Ishikawa (cell line): ENCODE measurements at regions not wholly inside any gene's neighbourhood (a gene's known extent, or its start where the extent isn't known, plus 50 kb on each side); places are given as distances from the start of the nearest gene placed in this dataset.

Source experiments
- CEBPB ChIP-seq: IDR thresholded peaks from 2 replicates; pipeline ENCODE4 v1.6.1; 2012
- EGR1 ChIP-seq: IDR thresholded peaks from 2 replicates; pipeline ENCODE4 v1.6.1; 2012
- EP300 ChIP-seq: IDR thresholded peaks from 2 replicates; pipeline ENCODE4 v1.6.1; 2012; ENCODE audit warnings: borderline replicate concordance
- MAX ChIP-seq: IDR thresholded peaks from 2 replicates; pipeline ENCODE4 v1.6.1; 2012
- RAD21 ChIP-seq: IDR thresholded peaks from 2 replicates; pipeline ENCODE4 v1.6.1; 2012; ENCODE audit warnings: low read depth
- TEAD4 ChIP-seq: IDR thresholded peaks from 2 replicates; pipeline ENCODE4 v1.6.1; 2012
- USF1 ChIP-seq: IDR thresholded peaks from 2 replicates; pipeline ENCODE4 v1.6.1; 2012
- YY1 ChIP-seq: IDR thresholded peaks from 2 replicates; pipeline ENCODE4 v1.6.1; 2012; ENCODE audit warnings: low read depth

GRCh38 chr1:87719658-87720057 lies 391.0 kb downstream of the LMO4 start:
- TF ChIP-seq MAX (no peak), YY1 (no peak), USF1 (no peak), EGR1 (no peak), EP300 (no peak), RAD21 (no peak), CEBPB (no peak), TEAD4 (no peak)
